ENCODE measurements at regions not wholly inside any gene's neighbourhood (a gene's known extent, or its start where the extent isn't known, plus 50 kb on each side); places are given as distances from the start of the nearest gene placed in this dataset.

GRCh38 chr7:46215987-46216567 lies 295.0 kb upstream of the IGFBP3 start:
- TF ChIP-seq, protein P1, sequence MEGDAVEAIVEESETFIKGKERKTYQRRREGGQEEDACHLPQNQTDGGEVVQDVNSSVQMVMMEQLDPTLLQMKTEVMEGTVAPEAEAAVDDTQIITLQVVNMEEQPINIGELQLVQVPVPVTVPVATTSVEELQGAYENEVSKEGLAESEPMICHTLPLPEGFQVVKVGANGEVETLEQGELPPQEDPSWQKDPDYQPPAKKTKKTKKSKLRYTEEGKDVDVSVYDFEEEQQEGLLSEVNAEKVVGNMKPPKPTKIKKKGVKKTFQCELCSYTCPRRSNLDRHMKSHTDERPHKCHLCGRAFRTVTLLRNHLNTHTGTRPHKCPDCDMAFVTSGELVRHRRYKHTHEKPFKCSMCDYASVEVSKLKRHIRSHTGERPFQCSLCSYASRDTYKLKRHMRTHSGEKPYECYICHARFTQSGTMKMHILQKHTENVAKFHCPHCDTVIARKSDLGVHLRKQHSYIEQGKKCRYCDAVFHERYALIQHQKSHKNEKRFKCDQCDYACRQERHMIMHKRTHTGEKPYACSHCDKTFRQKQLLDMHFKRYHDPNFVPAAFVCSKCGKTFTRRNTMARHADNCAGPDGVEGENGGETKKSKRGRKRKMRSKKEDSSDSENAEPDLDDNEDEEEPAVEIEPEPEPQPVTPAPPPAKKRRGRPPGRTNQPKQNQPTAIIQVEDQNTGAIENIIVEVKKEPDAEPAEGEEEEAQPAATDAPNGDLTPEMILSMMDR (IDR thresholded peaks at IDR 0.05; ENCODE audit: insufficient read depth, low read depth, low read length): no peak
- no peak for TF ChIP-seq EZH2 (IDR thresholded peaks at IDR 0.05; ENCODE audit: insufficient read depth, low read length)
